Progenitor cell of endocrine pancreas (in vitro differentiated cells): ENCODE measurements at regions not wholly inside any gene's neighbourhood (a gene's known extent, or its start where the extent isn't known, plus 50 kb on each side); places are given as distances from the start of the nearest gene placed in this dataset.
"Not testable (repeated sequence)": the region's sequence is repeated elsewhere in the genome, so short reads cannot be mapped to it uniquely, and the experiment has no call there.

Experiments used
- DNase-seq: peaks from one replicate; pipeline ENCODE4 v3.0.0; 2021; ENCODE audit warnings: low spot score; ENCODE audit not compliant: unreplicated experiment
- H3K27ac Mint-ChIP-seq: 2 replicates; pipeline ENCODE4 v1.8.0; 2021; ENCODE audit warnings: mild to moderate bottlenecking, moderate library complexity, mixed read lengths
- H3K27me3 Mint-ChIP-seq: 2 replicates; pipeline ENCODE4 v1.8.0; 2021; ENCODE audit warnings: mixed read lengths
- H3K36me3 Mint-ChIP-seq: 2 replicates; pipeline ENCODE4 v1.8.0; 2022; ENCODE audit warnings: mixed read lengths; ENCODE audit not compliant: insufficient read depth
- H3K4me1 Mint-ChIP-seq: 2 replicates; pipeline ENCODE4 v1.8.0; 2021; ENCODE audit warnings: low read depth, mixed read lengths
- H3K4me3 Mint-ChIP-seq: 2 replicates; pipeline ENCODE4 v1.8.0; 2021; ENCODE audit warnings: low read depth, mild to moderate bottlenecking, moderate library complexity, mixed read lengths
- H3K9me3 Mint-ChIP-seq: 2 replicates; pipeline ENCODE4 v1.8.0; 2021; ENCODE audit warnings: low read depth, mixed read lengths
- CTCF ChIP-seq: fragments of 200-600 bp; sonication (generic); IDR thresholded peaks from one replicate; pipeline ENCODE4 v1.5.0; 2021; ENCODE audit warnings: antibody characterized with exemption, mild to moderate bottlenecking; ENCODE audit not compliant: unreplicated experiment

- H3K9me3 Mint-ChIP-seq, result peaks cover 4% of the 10 kb centered on the region
- no peak for DNase-seq
- H3K27me3 Mint-ChIP-seq, result no peaks in the 10 kb centered on the region
Observed at GRCh38 chr12:105474672-105475071, 144.2 kb downstream of the C12orf75 start.

GRCh38 chr12:105476616-105477015 is 146.1 kb downstream of the C12orf75 start:
- no peaks in the 10 kb centered on the region for H3K27me3 Mint-ChIP-seq
- no peak for TF ChIP-seq CTCF

More at GRCh38 chr12:105474672-105475071, 144.2 kb downstream of the C12orf75 start:
- H3K27ac Mint-ChIP-seq, result no peak overlapping the region
- H3K36me3 Mint-ChIP-seq, result peaks cover 2% of the 10 kb centered on the region
- TF ChIP-seq CTCF, result no peak
- peaks cover 8% of the 10 kb centered on the region for H3K4me1 Mint-ChIP-seq
- H3K4me3 Mint-ChIP-seq, result no peak overlapping the region

GRCh38 chr12:105477873-105478272 is 147.4 kb downstream of the C12orf75 start:
- H3K9me3 Mint-ChIP-seq, result peaks cover 4% of the 10 kb centered on the region
- DNase-seq, result no peak
- peaks cover 2% of the 10 kb centered on the region for H3K36me3 Mint-ChIP-seq
- H3K27me3 Mint-ChIP-seq, result no peaks in the 10 kb centered on the region
- peaks cover 10% of the 10 kb centered on the region for H3K4me1 Mint-ChIP-seq
- no peak overlapping the region for H3K4me3 Mint-ChIP-seq
- H3K27ac Mint-ChIP-seq, result no peak overlapping the region
- no peak for TF ChIP-seq CTCF

More at GRCh38 chr12:105476616-105477015, 146.1 kb downstream of the C12orf75 start:
- no peak overlapping the region for H3K27ac Mint-ChIP-seq
- H3K36me3 Mint-ChIP-seq, result peaks cover 2% of the 10 kb centered on the region
- H3K4me1 Mint-ChIP-seq, result peaks cover 10% of the 10 kb centered on the region
- no peak overlapping the region for H3K4me3 Mint-ChIP-seq
- no peak for DNase-seq
- H3K9me3 Mint-ChIP-seq, result peaks cover 4% of the 10 kb centered on the region

GRCh38 chr12:105478788-105479187 is 148.3 kb downstream of the C12orf75 start:
- not testable (repeated sequence) for H3K27me3 Mint-ChIP-seq, H3K36me3 Mint-ChIP-seq, H3K9me3 Mint-ChIP-seq, H3K27ac Mint-ChIP-seq, H3K4me1 Mint-ChIP-seq, H3K4me3 Mint-ChIP-seq, DNase-seq

- H3K4me3 Mint-ChIP-seq, result no peak overlapping the region
- no peaks in the 10 kb centered on the region for H3K27me3 Mint-ChIP-seq
- peaks cover 2% of the 10 kb centered on the region for H3K36me3 Mint-ChIP-seq
- no peak overlapping the region for H3K27ac Mint-ChIP-seq
- no peak for DNase-seq
- TF ChIP-seq CTCF, result no peak
- H3K9me3 Mint-ChIP-seq, result peaks cover 4% of the 10 kb centered on the region
- H3K4me1 Mint-ChIP-seq, result peaks cover 10% of the 10 kb centered on the region
Observed at GRCh38 chr12:105479710-105480109, 149.2 kb downstream of the C12orf75 start.

GRCh38 chr12:105480162-105480561 is 149.7 kb downstream of the C12orf75 start:
- no peaks in the 10 kb centered on the region for H3K27me3 Mint-ChIP-seq
- peaks cover 4% of the 10 kb centered on the region for H3K9me3 Mint-ChIP-seq
- H3K4me3 Mint-ChIP-seq, result no peak overlapping the region
- TF ChIP-seq CTCF, result no peak
- H3K4me1 Mint-ChIP-seq, result peaks cover 10% of the 10 kb centered on the region
- DNase-seq, result no peak
- peaks cover 2% of the 10 kb centered on the region for H3K36me3 Mint-ChIP-seq
- H3K27ac Mint-ChIP-seq, result no peak overlapping the region
